Ishikawa (cell line): ENCODE measurements at regions not wholly inside any gene's neighbourhood (a gene's known extent, or its start where the extent isn't known, plus 50 kb on each side); places are given as distances from the start of the nearest gene placed in this dataset.

Source experiments
- EGR1 ChIP-seq: IDR thresholded peaks from 2 replicates; pipeline ENCODE4 v1.6.1; 2012
- EP300 ChIP-seq: IDR thresholded peaks from 2 replicates; pipeline ENCODE4 v1.6.1; 2012; ENCODE audit warnings: borderline replicate concordance
- FOXM1 ChIP-seq: IDR thresholded peaks from 2 replicates; pipeline ENCODE4 v1.6.1; 2012; ENCODE audit warnings: low read depth, borderline replicate concordance
- RAD21 ChIP-seq: IDR thresholded peaks from 2 replicates; pipeline ENCODE4 v1.6.1; 2012; ENCODE audit warnings: low read depth
- TAF1 ChIP-seq: IDR thresholded peaks from 2 replicates; pipeline ENCODE4 v1.6.1; 2012; ENCODE audit warnings: low read depth, mild to moderate bottlenecking
- TEAD4 ChIP-seq: IDR thresholded peaks from 2 replicates; pipeline ENCODE4 v1.6.1; 2012

GRCh38 chr3:31086698-31087097 lies 192.2 kb upstream of the GADL1 start:
- TF ChIP-seq TAF1 (no peak), FOXM1 (no peak), EGR1 (no peak), EP300 (no peak), TEAD4 (no peak), RAD21 (no peak)
